GM19238 (cell line): ENCODE measurements at regions not wholly inside any gene's neighbourhood (a gene's known extent, or its start where the extent isn't known, plus 50 kb on each side); places are given as distances from the start of the nearest gene placed in this dataset.

ENCODE experiments used
- DNase-seq: peaks from one replicate; pipeline ENCODE4 v3.0.0; 2011; ENCODE audit warnings: low spot score; ENCODE audit not compliant: insufficient read length

GRCh38 chr16:55217392-55217791 lies 106.6 kb upstream of the IRX6 start:
- no peak for DNase-seq

- DNase-seq: no peak
Observed at GRCh38 chr16:55221836-55222235, 102.2 kb upstream of the IRX6 start.

DNA sequence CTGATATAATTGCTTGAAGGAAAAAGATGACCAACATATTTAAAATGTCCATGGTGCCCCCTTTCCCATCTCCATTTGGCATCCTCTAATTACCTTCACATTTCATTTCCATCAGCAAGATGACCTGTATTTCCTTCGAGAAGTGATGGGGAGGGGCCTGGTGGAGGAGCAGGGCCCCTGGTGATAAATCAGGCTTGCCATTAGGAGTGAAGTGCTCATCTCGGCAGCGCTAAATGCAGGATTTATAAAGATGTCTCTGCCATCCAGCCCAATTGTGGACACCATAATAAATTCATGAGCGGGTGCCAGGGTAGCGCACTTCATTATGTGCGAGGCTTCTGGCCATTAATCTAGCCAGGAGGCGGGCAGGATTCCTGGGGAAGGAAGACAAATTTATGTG lies 101.5 kb upstream of the IRX6 start:
- no peak for DNase-seq

- no peak for DNase-seq
Observed at GRCh38 chr16:55225972-55226542, 97.9 kb upstream of the IRX6 start.

GRCh38 chr16:55232822-55233221 lies 91.2 kb upstream of the IRX6 start:
- no peak for DNase-seq

GRCh38 chr16:55233464-55233863 lies 90.5 kb upstream of the IRX6 start:
- DNase-seq: no peak

DNA sequence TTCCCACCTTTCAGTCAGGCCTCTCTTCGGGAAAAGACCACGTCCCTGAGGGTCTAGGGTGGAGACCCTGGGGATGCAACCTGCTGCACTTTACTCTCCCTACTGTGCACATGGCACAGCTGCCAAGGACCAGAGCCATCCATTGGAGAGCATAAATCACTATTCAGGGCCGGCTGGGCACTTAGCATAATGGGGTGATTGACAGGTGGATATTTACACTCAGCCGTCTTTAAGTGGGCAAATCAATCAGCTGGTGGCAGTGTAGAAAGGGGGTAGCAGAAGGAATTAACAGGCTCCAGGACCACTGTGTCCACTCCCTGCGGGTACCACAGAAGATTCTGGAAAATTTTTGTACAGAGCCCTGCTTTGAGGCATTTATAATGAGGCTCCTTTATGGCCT lies 87.3 kb upstream of the IRX6 start:
- DNase-seq: no peak

- no peak for DNase-seq
Observed at GRCh38 chr16:55239723-55240122, 84.3 kb upstream of the IRX6 start.

- DNase-seq: no peak
Observed at GRCh38 chr16:55240888-55241287, 83.1 kb upstream of the IRX6 start.

DNA sequence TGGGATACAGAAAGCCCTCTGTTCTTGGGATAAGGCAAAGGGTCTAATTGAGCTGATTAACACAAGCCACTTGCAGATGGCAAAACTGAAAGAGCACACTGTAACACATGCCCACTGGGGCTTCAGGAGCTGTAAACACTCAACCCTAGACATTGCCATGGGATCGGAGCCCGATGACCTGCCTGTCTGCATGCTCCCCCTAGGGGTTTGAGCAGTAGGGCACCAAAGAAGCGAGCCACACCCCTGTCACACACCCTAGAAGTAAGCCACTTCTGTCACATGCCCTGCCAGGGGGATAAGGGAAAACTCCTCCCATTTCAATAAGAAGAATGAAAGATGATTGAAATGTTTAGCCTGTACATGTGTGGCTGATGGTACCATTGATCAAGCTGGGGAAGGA lies 81.3 kb upstream of the IRX6 start:
- no peak for DNase-seq

DNA sequence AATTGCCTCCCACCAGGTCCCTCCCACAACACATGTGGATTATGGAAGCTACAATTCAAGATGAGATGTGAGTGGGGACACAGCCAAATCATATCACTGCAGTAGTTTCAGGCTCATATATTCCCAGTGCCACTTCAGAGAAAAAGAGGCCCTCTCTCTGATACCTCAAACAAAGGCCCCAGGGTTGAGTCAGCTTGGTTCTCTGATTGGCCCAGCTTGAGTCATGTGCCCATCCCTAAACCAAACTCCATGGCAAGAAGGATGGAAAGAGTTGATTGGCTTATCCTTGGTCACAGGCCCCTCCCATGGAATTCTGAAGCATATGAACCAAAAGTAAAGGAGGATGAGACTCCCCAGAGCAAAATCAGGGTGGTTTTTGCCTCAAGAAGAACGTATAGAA lies 75.9 kb upstream of the IRX6 start:
- no peak for DNase-seq

DNA sequence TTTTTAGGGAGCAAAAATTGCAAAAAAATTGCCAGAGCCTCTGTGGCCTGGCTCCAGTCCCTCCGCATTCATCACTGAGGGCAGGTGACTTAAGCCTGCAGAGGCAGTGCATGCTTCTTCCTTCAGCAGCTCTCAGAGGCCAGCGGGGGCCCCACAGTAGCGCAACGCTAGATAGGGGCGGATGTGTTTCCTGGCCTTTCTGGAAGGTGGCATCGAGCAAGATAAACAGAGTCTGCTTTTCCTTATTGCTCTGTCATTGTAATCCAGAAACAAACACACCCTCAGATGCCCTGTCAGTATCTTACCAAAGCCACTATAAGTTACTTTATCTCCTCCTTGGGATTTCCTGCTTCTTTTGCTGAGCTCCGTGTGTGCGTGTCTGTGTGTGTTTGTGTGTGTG lies 75.5 kb upstream of the IRX6 start:
- DNase-seq: no peak

GRCh38 chr16:55249361-55249760 lies 74.6 kb upstream of the IRX6 start:
- DNase-seq: no peak

DNA sequence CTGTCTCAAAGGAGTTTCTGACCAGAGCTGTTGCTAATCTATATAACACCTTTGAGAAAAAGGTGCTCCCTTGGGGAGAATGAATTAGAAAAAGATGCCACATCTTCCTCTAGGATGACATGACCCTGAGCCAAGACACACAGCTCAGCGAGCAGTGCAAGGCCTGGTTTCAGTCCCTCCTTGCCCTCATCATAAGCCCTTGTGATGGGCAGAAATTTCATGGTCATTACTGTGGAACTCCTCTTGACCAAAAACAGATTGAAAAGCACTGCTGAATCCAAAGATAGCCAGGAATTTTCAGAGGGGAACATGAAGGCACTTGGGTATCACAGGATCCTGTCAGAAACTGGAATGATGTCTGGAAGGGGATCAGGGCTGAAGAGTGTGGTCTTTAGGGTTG lies 74.1 kb upstream of the IRX6 start:
- DNase-seq: no peak

- DNase-seq: no peak
Observed at GRCh38 chr16:55250701-55251100, 73.3 kb upstream of the IRX6 start.

- DNase-seq: no peak
Observed at GRCh38 chr16:55251151-55251550, 72.9 kb upstream of the IRX6 start.

GRCh38 chr16:55252577-55252976 lies 71.4 kb upstream of the IRX6 start:
- no peak for DNase-seq

- DNase-seq: no peak
Observed at GRCh38 chr16:55253987-55254386, 70.0 kb upstream of the IRX6 start.

- DNase-seq: no peak
Observed at GRCh38 chr16:55255733-55256282, 68.2 kb upstream of the IRX6 start.

GRCh38 chr16:55256412-55257016 lies 67.5 kb upstream of the IRX6 start:
- no peak for DNase-seq

DNA sequence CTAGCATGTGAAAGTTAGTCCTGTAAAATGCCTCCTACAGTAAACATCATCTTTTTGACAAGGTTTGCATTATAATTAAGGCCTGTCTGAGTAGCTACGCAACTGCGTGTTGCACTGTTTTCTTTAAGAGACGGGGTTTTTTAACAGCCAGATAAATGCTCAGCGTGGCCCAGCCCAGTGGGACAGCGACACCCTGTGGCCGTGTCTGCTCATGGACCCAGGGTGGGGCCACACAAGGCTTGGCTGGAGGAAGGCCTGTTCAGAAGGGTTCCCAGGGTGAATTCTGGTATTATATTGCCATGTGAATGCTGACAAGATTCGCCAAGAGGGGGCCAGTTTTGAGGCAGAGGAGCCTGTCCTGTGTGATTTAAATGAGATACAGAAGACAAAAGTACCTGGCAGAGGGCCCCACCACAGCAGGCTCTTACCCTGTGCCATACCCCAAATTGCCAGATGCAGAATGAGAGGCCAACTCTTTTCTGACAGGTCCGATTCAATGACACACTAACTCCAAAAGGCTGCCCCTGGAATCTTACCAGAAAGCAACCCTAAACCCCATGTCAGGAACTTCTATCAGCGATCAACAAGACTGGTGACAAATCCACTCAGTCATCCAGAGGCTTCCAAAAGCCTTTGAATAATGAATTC lies 65.9 kb upstream of the IRX6 start:
- peak; percentile 16 for DNase-seq

GRCh38 chr16:55261301-55261700 lies 62.7 kb upstream of the IRX6 start:
- no peak for DNase-seq
